ENCODE measurements at regions not wholly inside any gene's neighbourhood (a gene's known extent, or its start where the extent isn't known, plus 50 kb on each side); places are given as distances from the start of the nearest gene placed in this dataset.
"Not testable (repeated sequence)": the region's sequence is repeated elsewhere in the genome, so short reads cannot be mapped to it uniquely, and the experiment has no call there.

DNA sequence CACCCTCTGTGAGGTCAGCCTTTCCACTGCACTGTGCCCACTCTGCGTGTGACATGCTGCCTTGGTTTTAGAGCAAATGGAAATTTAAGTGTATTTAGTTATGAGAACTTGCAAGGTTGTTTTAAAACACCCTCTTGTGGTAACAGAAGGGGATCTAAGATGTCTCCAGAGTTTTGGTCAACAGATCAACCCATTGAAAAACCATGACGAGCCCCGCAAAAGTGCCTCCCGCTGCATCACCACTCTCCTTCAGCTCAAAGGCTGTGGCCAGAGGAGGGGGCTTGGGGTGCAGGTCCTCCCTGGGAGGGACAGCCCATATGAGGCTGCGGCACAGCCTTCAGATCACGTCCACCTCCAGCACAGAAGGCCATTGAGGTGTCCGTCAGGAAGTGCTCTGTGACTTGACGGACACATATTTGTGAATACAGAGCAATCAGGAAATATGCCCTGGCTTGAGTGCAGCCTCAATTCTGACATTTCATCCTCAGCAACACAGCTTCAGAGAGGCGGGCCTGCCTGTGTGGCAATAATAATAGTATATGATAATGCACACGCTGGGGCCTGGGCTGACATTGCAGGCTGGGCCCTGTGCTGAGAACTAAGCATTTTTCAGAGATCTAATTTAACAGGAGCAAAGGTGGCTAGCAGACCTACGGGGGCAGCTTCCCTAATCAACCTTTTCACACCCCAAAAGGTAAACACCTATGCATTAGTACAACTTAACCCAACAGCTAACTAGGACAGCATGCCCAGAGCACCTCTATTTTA is 213.9 kb downstream of the ANAPC1 start:
- H2AFZ ChIP-seq = no peak overlapping the region
- H3K36me3 ChIP-seq (replicated peaks; ENCODE audit: insufficient read depth, low read depth) = no peaks in the 10 kb centered on the region
- no peaks in the 10 kb centered on the region for H3K9me3 ChIP-seq (ENCODE audit: low read depth)
- TF ChIP-seq EZH2 (IDR thresholded peaks at IDR 0.05; ENCODE audit: borderline replicate concordance) (no peak), EZH2phosphoT487 (IDR thresholded peaks at IDR 0.05; ENCODE audit: low read depth, severe bottlenecking, unreplicated experiment) (no peak)
- TF ChIP-seq, protein P1, sequence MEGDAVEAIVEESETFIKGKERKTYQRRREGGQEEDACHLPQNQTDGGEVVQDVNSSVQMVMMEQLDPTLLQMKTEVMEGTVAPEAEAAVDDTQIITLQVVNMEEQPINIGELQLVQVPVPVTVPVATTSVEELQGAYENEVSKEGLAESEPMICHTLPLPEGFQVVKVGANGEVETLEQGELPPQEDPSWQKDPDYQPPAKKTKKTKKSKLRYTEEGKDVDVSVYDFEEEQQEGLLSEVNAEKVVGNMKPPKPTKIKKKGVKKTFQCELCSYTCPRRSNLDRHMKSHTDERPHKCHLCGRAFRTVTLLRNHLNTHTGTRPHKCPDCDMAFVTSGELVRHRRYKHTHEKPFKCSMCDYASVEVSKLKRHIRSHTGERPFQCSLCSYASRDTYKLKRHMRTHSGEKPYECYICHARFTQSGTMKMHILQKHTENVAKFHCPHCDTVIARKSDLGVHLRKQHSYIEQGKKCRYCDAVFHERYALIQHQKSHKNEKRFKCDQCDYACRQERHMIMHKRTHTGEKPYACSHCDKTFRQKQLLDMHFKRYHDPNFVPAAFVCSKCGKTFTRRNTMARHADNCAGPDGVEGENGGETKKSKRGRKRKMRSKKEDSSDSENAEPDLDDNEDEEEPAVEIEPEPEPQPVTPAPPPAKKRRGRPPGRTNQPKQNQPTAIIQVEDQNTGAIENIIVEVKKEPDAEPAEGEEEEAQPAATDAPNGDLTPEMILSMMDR (IDR thresholded peaks at IDR 0.05; ENCODE audit: poor library complexity) = no peak
- H3K27ac ChIP-seq = no peak overlapping the region
- no peaks in the 10 kb centered on the region for H3K9me2 ChIP-seq (replicated peaks; ENCODE audit: insufficient read depth)
- DNase-seq (ENCODE audit: low spot score) = no peak
- H3K4me2 ChIP-seq = no peak overlapping the region
- 95% methylated on average over 11 of the region's 11 CpGs for WGBS (ENCODE audit: low lambda C conversion rate, missing lambda C conversion rate)
- no peak overlapping the region for H3K4me3 ChIP-seq
- no peaks in the 10 kb centered on the region for H3K79me2 ChIP-seq
- no peaks in the 10 kb centered on the region for H3K27me3 ChIP-seq
- no peaks in the 10 kb centered on the region for H3K4me1 ChIP-seq (ENCODE audit: insufficient read depth)
- H4K20me1 ChIP-seq (ENCODE audit: insufficient read depth, poor library complexity, severe bottlenecking) = no peaks in the 10 kb centered on the region

DNA sequence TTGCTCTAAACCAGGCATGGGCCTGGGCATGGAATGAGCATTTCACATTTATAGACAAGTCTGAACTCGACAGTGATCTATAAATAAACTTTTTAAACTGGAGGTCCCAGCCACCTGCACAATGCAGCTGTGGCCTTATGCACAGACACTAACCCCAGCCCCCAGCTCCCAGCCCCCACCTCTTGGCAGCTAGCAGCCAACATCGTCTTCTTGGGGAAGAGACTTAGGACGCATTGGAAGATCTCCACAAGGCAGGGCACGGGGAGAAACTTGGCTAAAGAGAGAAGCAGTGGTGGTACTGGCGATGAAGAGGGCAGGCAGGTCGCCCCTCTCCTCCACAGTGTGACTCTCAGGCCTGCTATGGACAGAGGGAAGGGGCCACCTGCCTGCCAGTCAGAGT is 213.2 kb downstream of the ANAPC1 start:
- no peaks in the 10 kb centered on the region for H3K27me3 ChIP-seq
- 86% methylated on average over 6 of the region's 6 CpGs for WGBS (ENCODE audit: low lambda C conversion rate, missing lambda C conversion rate)
- TF ChIP-seq EZH2phosphoT487 (IDR thresholded peaks at IDR 0.05; ENCODE audit: low read depth, severe bottlenecking, unreplicated experiment) (no peak), EZH2 (IDR thresholded peaks at IDR 0.05; ENCODE audit: borderline replicate concordance) (no peak)
- TF ChIP-seq, protein P1 (IDR thresholded peaks at IDR 0.05; ENCODE audit: poor library complexity) = no peak

DNA sequence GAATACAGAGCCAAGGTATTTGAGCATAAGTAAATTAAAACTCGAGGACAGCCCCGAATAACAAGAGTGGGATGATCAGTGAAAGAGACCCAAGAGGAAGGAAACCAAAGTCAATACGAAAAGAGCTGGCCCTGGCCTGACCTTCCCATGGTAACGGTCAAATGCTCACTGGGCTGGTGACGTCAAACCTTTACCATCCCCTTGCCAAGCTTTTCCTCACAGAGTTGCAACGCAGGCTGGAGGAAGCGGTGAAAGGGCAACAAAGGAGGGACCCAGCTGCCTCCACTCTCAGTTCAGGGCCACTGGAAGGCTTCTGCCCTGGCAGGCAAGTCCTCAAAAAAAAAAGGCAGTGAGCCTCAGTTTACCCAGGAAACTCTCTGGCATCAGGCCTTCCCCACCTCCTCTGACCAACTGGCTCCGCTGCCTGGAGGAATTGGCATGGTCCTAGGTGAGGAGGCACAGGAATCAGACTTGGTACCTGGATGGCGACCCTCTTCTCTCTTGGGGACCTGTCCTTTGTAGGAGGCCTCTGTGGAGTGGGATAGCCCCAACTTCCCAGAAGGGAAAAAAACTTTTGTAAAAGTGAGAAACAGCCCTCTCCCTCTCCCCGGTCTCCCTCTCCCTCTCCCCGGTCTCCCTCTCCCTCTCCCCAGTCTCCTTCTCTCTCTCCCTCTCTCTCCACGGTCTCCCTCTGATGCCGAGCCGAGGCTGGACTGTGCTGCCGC is 212.4 kb downstream of the ANAPC1 start:
- no peak for DNase-seq (ENCODE audit: low spot score)
- H3K27ac ChIP-seq = no peak overlapping the region

More for the DNA sequence above, 213.2 kb downstream of the ANAPC1 start:
- H3K9me2 ChIP-seq (replicated peaks; ENCODE audit: insufficient read depth) = no peaks in the 10 kb centered on the region
- H4K20me1 ChIP-seq (ENCODE audit: insufficient read depth, poor library complexity, severe bottlenecking) = no peaks in the 10 kb centered on the region
- no peak overlapping the region for H3K27ac ChIP-seq
- H3K36me3 ChIP-seq (replicated peaks; ENCODE audit: insufficient read depth, low read depth) = no peaks in the 10 kb centered on the region
- H3K4me3 ChIP-seq = no peak overlapping the region
- DNase-seq (ENCODE audit: low spot score) = no peak
- H3K9me3 ChIP-seq (ENCODE audit: low read depth) = no peaks in the 10 kb centered on the region
- no peaks in the 10 kb centered on the region for H3K4me1 ChIP-seq (ENCODE audit: insufficient read depth)
- H3K79me2 ChIP-seq = no peaks in the 10 kb centered on the region
- no peak overlapping the region for H3K4me2 ChIP-seq
- no peak overlapping the region for H2AFZ ChIP-seq

DNA sequence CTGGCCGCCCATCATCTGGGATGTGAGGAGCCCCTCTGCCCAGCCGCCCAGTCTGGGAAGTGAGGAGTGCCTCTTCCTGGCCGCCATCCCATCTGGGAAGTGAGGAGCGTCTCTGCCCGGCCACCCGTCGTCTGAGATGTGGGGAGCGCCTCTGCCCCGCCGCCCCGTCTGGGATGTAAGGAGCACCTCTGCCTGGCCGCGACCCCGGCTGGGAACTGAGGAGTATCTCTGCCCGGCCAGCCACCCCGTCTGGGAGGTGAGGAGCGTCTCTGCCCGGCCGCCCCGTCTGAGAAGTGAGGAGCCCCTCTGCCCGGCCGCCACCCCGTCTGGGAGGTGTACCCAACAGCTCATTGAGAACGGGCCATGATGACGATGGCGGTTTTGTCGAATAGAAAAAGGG is 211.4 kb downstream of the ANAPC1 start:
- not testable (repeated sequence) for DNase-seq (ENCODE audit: low spot score); H3K79me2 ChIP-seq; H3K4me2 ChIP-seq; H3K27me3 ChIP-seq; H3K9me2 ChIP-seq (replicated peaks; ENCODE audit: insufficient read depth); H4K20me1 ChIP-seq (ENCODE audit: insufficient read depth, poor library complexity, severe bottlenecking); H2AFZ ChIP-seq; H3K36me3 ChIP-seq (replicated peaks; ENCODE audit: insufficient read depth, low read depth); H3K4me3 ChIP-seq; H3K27ac ChIP-seq; H3K9me3 ChIP-seq (ENCODE audit: low read depth); H3K4me1 ChIP-seq (ENCODE audit: insufficient read depth)
- 98% methylated on average over 21 of the region's 27 CpGs for WGBS (ENCODE audit: low lambda C conversion rate, missing lambda C conversion rate)

More for the DNA sequence above, 212.4 kb downstream of the ANAPC1 start:
- Histone ChIP-seq H4K20me1 (ENCODE audit: insufficient read depth, poor library complexity, severe bottlenecking) (no peaks in the 10 kb centered on the region), H3K27me3 (no peaks in the 10 kb centered on the region), H3K36me3 (replicated peaks; ENCODE audit: insufficient read depth, low read depth) (no peaks in the 10 kb centered on the region), H3K9me3 (ENCODE audit: low read depth) (no peaks in the 10 kb centered on the region), H3K4me3 (no peak overlapping the region), H2AFZ (no peak overlapping the region), H3K9me2 (replicated peaks; ENCODE audit: insufficient read depth) (no peaks in the 10 kb centered on the region), H3K4me2 (no peak overlapping the region), H3K4me1 (ENCODE audit: insufficient read depth) (no peaks in the 10 kb centered on the region), H3K79me2 (no peaks in the 10 kb centered on the region)
- 93% methylated on average over 15 of the region's 15 CpGs for WGBS (ENCODE audit: low lambda C conversion rate, missing lambda C conversion rate)
- TF ChIP-seq, protein P1 (IDR thresholded peaks at IDR 0.05; ENCODE audit: poor library complexity) = no peak
- no peak for TF ChIP-seq EZH2phosphoT487 (IDR thresholded peaks at IDR 0.05; ENCODE audit: low read depth, severe bottlenecking, unreplicated experiment)
- TF ChIP-seq EZH2 (IDR thresholded peaks at IDR 0.05; ENCODE audit: borderline replicate concordance) = no peak
